CD4-positive, alpha-beta T cell treated with Interleukin-12 subunit alpha and Interleukin-12 subunit beta, for 1 hour (primary cell): ENCODE measurements at regions not wholly inside any gene's neighbourhood (a gene's known extent, or its start where the extent isn't known, plus 50 kb on each side); places are given as distances from the start of the nearest gene placed in this dataset.
"Not testable (repeated sequence)": the region's sequence is repeated elsewhere in the genome, so short reads cannot be mapped to it uniquely, and the experiment has no call there.

Experiments used
- DNase-seq: peaks from one replicate; pipeline ENCODE4 v3.0.0-alpha.2; 2020

GRCh38 chr13:42373048-42373812 is 101.3 kb downstream of the AKAP11 start:
- no peak for DNase-seq

GRCh38 chr13:42375663-42376062 is 103.7 kb downstream of the AKAP11 start:
- no peak for DNase-seq

GRCh38 chr13:42377640-42378382 is 105.9 kb downstream of the AKAP11 start:
- peak; percentile 61 for DNase-seq

- DNase-seq: no peak
Measured at GRCh38 chr13:42378383-42378780, 106.4 kb downstream of the AKAP11 start.

GRCh38 chr13:42379241-42379640 is 107.3 kb downstream of the AKAP11 start:
- no peak for DNase-seq

- no peak for DNase-seq
Measured at GRCh38 chr13:42380420-42381164, 108.6 kb downstream of the AKAP11 start.

GRCh38 chr13:42381165-42381425 is 109.1 kb downstream of the AKAP11 start:
- DNase-seq: no peak

- DNase-seq: not testable (repeated sequence)
Measured at GRCh38 chr13:42381426-42381825, 109.5 kb downstream of the AKAP11 start.

GRCh38 chr13:42383025-42383424 is 111.1 kb downstream of the AKAP11 start:
- DNase-seq: no peak

GRCh38 chr13:42384265-42384664 is 112.3 kb downstream of the AKAP11 start:
- no peak for DNase-seq

GRCh38 chr13:42388326-42388725 is 116.4 kb downstream of the AKAP11 start:
- no peak for DNase-seq

GRCh38 chr13:42389041-42389440 is 117.1 kb downstream of the AKAP11 start:
- DNase-seq: no peak

GRCh38 chr13:42392180-42392579 is 120.2 kb downstream of the AKAP11 start:
- no peak for DNase-seq

- DNase-seq: peak; percentile 60
Measured at GRCh38 chr13:42392716-42393572, 121.0 kb downstream of the AKAP11 start.

GRCh38 chr13:42393573-42394360 is 121.8 kb downstream of the AKAP11 start:
- no peak for DNase-seq

GRCh38 chr13:42394361-42394708 is 122.4 kb downstream of the AKAP11 start:
- DNase-seq: no peak

- DNase-seq: no peak
Measured at GRCh38 chr13:42394711-42395085, 122.7 kb downstream of the AKAP11 start.

GRCh38 chr13:42395086-42395821 is 123.3 kb downstream of the AKAP11 start:
- peak; percentile 21 for DNase-seq

GRCh38 chr13:42396501-42396900 is 124.5 kb downstream of the AKAP11 start:
- DNase-seq: peak; percentile 59

- DNase-seq: no peak
Measured at GRCh38 chr13:42396901-42397655, 125.1 kb downstream of the AKAP11 start.

GRCh38 chr13:42398533-42398932 is 126.6 kb downstream of the AKAP11 start:
- no peak for DNase-seq
